ENCODE measurements at regions not wholly inside any gene's neighbourhood (a gene's known extent, or its start where the extent isn't known, plus 50 kb on each side); places are given as distances from the start of the nearest gene placed in this dataset.
"Not testable (repeated sequence)": the region's sequence is repeated elsewhere in the genome, so short reads cannot be mapped to it uniquely, and the experiment has no call there.

DNA sequence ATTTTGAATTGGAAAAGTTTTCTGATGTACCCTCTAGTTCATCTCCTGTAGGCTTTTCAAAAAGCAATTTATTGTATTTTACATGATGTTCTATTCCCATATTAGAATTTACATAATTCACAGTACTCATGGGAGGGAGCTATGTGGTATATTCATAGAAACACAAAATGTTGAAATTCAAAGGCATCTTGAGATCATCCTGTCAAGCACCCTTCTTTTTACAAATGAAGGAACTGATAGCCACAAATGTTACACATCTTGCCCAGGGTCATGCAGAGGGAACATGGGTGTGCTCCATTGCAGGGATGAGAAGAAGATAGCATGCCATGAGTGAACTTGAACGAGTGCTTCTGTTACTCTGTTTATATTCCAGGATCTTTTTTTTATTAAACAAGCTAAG is 228.8 kb downstream of the ZNF92 start:
- TF ChIP-seq EZH2 (IDR thresholded peaks at IDR 0.05; ENCODE audit: insufficient read depth, low read length): not testable (repeated sequence)
- TF ChIP-seq, protein P1, sequence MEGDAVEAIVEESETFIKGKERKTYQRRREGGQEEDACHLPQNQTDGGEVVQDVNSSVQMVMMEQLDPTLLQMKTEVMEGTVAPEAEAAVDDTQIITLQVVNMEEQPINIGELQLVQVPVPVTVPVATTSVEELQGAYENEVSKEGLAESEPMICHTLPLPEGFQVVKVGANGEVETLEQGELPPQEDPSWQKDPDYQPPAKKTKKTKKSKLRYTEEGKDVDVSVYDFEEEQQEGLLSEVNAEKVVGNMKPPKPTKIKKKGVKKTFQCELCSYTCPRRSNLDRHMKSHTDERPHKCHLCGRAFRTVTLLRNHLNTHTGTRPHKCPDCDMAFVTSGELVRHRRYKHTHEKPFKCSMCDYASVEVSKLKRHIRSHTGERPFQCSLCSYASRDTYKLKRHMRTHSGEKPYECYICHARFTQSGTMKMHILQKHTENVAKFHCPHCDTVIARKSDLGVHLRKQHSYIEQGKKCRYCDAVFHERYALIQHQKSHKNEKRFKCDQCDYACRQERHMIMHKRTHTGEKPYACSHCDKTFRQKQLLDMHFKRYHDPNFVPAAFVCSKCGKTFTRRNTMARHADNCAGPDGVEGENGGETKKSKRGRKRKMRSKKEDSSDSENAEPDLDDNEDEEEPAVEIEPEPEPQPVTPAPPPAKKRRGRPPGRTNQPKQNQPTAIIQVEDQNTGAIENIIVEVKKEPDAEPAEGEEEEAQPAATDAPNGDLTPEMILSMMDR (IDR thresholded peaks at IDR 0.05; ENCODE audit: insufficient read depth, low read depth, low read length): not testable (repeated sequence)
